ENCODE measurements at regions not wholly inside any gene's neighbourhood (a gene's known extent, or its start where the extent isn't known, plus 50 kb on each side); places are given as distances from the start of the nearest gene placed in this dataset.

GRCh38 chr15:47473106-47473725, 244.1 kb upstream of the SEMA6D start:
- no peak for DNase-seq (ENCODE audit: low spot score)

DNA sequence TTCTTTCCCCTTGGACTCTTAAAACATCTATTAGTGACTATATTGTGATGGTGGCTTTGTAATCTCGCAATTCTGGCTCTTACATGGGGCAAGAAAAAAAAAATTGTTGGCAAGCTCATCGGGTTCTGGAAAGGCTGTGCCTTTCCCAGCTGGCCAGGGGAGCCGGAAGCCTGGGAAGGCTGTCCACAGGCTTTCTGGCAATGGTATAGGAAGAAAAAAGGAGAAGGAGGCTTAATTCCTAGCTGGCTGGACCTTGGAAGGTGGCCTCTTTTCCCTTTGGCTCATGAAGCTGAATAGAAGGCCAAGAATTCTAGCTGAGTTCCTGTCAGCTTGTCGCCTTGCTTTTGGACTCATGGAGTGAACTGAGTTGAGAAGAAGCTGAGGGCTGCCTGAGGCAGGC, 243.5 kb upstream of the SEMA6D start:
- no peak for DNase-seq (ENCODE audit: low spot score)

GRCh38 chr15:47475336-47475735, 242.0 kb upstream of the SEMA6D start:
- no peak for DNase-seq (ENCODE audit: low spot score)

DNA sequence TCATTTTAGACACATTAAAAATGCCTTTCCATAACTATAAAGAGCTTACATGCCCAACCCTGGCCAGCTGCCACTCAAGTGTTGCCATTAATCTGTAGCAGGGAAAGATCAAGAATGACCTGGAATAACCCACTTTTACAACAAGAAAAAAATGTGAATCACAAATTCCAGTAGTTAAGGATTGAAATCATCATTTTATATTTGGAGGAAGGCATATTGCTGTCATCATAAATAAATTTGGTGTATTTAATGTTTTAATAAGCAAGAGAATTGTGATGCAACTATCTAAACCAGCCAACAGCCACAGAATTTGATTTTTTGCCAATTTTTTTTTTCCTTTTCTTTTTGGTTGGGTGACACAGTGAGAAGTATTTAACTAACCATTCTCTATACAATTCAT, 240.0 kb upstream of the SEMA6D start:
- no peak for DNase-seq (ENCODE audit: low spot score)

DNA sequence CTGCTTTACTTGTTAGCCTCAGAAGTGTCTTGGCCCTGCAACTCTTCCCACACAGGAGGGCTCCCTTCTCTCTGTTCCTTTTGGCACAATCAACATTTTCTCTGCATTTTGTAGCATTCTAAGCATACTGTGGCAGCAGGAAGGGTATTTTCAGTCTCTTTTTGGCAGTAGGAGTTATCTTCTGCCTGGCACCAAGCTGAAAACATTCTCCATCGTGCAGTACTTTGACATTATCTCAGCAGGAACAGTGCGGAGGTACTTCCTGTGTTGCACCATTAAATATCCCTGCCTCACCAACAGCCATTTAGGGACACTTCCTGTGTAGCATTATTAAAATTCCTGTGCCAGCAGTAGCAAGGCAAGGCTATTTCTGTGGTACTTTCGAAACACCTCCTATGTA, 233.2 kb upstream of the SEMA6D start:
- DNase-seq (ENCODE audit: low spot score) = no peak

DNA sequence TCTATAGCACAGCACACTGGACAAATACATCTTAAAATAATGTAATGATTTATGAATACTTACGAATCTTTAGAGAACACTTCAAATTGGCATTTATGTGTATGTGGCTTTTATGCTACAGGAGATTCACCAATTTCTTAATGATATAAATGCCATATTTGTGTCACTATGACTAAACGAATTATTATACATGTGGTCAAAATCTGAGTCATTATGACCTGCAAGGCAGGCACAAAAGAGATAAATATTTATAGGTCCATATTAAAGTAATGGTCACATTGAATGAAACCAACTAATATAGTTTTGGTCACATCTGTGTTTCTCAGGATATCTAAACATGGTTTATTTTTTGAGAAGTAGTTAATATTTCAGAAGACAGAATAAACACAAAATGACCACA, 232.3 kb upstream of the SEMA6D start:
- DNase-seq (ENCODE audit: low spot score) = no peak

DNA sequence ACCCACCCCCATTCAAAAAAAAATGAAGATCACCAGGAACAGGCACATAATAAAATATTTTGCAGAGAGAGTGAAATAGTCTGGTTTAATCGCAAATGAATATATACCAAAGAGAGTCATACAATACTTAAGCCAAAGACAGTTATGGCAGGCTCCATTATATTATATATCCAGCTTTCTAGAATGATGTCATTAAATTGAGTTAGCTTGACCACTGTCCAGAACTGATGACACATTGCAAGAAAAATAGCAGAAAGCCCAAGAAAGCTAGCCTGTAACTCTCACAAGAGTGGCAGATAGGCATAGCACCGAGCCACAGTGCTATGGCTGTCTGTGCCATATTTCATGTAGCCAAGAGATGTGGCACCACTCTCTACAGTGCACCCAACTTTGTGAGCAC, 231.9 kb upstream of the SEMA6D start:
- no peak for DNase-seq (ENCODE audit: low spot score)

DNA sequence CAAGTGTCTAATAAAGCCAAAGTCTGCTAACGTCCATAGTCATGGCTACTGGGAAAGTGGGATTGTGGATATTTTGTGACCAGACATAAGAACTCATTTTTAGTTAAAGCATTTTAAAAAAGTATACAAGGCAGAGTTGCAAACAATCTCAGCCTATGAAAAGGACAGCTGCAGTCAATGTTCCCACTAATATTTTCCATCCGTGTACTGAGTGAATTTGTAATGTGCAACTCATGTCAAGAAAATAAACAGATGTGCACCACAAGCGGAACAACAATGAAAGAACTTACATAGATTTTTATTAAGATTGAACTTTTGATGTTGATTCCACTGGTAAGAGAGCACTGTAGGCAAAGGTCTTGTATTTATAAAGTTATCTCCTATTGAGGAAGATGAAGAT, 231.3 kb upstream of the SEMA6D start:
- DNase-seq (ENCODE audit: low spot score) = no peak

DNA sequence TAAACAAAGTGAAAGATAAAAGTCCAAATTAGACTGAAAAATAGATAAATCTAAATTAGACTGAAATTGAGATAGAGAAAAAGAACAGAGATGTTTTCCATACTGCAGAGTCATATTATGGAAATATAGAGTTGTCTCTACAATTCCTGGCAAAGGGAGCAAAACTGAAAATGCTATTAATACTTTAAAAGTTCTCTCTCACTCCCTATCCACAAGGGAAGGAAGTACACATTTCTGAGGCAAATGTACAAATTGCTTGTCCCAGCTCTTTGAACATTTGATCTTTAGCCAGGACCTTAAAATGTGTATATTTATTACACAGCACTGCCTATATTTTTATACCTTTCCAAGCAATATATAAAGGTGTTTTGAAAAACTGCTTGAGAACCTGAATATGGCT, 225.1 kb upstream of the SEMA6D start:
- DNase-seq (ENCODE audit: low spot score) = no peak

DNA sequence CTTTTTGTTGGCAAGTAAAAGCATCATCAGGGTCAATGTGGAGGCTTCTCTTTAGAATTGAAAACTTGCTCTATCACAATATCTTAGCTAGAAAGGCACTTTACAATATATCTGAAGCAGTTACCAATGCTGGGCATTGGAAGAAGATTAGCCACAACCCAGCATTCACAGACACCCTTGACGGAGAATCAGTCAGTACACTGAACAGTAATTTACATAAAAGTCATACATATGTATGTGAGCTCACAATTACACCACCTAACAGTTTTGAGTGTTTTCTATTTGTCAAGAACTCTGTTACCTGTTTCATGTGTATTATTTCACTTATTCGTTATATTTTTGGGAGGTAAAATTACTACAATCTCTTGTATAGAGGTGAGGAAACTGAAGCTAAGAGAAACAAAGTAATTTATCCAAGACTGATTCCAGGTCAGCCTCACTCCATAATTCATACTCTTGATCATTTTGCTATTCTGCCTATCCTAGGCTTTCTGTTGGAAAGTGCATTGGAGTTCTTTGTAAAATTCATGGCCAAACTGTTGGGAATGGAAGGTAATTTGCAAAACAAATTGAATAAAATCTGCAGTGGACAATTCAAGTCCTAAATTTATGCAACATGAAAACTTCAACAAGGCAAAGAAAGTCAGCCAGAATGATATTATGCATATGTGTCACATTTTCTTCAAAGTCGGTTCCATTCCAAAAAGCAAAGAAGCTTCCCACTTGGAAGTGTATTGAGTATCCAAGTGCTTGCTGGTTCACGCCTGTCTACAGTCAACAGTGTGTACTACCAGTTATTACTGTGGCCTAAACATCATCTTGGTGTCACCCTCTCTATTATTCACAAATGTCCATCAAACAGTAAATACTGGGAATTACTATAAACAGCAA, 223.7 kb upstream of the SEMA6D start:
- DNase-seq (ENCODE audit: low spot score) = no peak

DNA sequence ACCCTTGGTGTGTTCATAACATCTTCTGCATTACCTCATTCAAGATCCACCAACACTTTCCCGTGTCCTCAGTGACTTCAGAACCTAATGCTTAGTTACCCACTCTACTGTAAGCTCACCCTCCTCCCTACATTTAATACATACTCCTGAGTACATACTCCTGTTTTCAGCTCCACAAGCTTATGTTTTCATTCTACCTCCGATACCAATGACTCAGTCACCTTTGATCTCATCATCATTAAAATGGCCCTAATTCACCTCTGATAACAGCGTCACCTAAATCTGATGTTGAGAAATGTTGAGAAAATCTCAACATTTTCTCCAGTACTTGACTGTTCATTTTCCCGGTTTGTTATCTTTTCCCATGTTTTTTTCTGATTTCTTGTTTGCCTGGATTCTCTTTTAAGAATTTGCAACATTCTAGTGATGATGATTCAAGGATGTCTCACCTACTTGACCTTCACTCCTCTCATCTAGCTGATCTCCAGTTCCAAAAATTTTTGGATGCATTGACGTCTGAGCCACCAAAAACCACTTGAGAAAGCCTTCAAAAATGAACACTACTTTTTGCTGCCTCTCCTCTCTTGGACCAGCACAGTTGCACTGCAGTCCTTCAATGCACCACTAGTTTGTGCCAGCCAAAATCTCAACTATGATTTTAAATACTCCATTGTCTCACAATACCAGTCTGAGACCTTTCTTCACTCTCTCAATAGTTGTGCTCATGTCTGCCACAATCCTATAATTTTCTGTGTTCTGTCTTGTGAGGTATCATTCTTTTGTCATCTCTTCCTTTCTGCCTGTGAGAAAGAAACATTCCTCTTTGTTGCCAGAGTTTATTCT, 220.7 kb upstream of the SEMA6D start:
- DNase-seq (ENCODE audit: low spot score) = no peak

DNA sequence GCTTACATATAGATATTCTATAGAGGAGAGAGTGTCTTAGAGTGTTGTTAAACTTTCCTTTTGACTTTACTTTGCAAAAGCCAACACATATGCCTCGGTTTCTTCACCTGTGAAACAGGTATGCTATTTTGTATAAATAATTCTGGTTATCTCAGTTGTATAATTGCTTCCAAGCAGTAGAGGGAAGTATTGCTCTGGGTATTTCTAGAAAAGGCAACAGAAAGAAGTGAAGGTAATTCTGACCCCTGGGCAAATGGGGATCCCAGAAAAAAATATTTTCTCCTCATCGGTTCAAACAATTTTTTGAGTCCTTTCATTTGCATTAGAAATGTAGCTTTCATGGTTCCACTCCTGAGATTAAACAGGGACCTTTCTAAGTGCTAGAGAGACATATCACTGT, 216.5 kb upstream of the SEMA6D start:
- no peak for DNase-seq (ENCODE audit: low spot score)

- no peak for DNase-seq (ENCODE audit: low spot score)
Observed at GRCh38 chr15:47502041-47502440, 215.3 kb upstream of the SEMA6D start.

DNA sequence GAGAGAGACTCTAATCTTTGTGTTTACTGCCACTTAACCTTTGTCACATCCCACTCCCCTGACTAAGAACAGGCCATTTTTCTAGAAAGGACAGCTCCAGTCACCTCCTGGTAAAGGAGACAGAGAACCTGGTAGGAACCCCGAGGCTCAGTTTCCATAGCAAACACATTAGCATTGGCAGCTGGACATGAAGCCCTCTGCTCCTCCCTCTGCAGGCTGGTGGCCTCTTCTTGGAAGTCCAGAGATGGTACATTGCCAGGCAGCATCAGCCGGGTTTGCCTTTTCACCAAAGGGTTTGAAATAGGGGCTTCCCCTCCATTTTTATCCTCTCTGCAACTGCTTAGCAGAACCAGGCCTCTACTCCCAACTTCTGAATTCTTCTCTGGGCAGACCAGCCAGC, 213.4 kb upstream of the SEMA6D start:
- no peak for DNase-seq (ENCODE audit: low spot score)

GRCh38 chr15:47504624-47505256, 212.6 kb upstream of the SEMA6D start:
- no peak for DNase-seq (ENCODE audit: low spot score)

DNA sequence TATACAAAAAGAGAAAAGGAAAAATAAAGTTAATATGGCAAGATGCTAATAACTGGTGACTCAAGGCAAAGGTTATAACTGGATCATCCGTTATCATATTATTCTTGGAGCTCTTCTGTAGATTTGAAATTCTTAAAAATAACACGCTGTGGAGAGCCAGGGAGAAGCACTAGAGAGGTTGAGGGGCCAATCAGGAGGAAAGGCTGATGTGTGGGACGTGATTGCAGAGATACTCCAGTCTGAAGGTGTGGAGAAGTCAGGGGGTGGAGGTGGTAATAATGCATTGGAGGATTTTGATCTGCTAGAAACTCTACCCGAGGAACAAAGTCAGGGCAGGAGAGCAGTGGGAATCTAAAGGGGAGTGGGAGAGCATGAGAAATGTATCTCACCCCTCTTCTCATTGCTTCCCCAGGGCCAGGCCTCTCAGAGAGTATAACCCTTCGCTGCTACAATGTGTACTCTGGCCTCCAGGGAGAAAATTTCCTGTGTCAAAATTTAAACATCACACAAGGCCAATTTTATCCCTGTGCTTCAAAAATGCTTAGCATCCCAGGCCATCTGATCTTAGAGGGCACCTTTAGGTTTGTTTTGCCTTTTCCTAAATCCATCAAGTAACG, 211.5 kb upstream of the SEMA6D start:
- no peak for DNase-seq (ENCODE audit: low spot score)

DNA sequence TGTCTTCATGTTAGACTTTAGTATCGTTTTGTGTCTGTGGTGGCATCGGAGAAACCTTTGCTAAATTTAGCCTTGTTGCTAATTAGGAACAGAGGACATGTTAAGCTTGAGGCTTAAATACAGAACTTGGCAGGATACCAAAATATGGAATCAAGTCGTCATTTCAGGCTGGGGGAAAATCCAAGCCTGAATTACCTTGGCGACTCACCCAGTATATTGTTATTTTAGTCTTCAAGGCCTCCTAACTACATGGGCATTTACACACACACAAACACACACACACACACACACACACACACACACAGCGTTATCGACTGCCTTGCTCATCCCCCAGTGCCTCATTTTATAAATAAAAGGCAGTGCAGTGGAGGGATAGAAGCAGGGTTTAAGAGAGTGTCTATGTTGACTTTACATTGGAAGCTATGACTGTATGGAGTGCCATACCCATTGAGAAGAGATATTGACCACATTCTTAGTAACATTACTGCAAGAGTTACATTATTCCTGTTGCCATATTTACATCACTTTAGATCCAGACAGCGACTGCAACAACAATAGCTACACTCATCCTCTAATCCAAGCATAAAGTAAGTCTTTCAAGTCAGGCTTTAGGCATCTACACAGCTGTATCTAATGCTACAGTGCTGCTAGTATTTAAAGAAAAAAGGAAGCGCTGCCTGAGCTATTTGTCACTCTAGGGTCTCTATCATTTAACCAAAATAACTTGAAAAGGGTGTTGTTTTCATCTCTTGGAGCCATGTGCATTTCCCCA, 210.8 kb upstream of the SEMA6D start:
- no peak for DNase-seq (ENCODE audit: low spot score)

DNA sequence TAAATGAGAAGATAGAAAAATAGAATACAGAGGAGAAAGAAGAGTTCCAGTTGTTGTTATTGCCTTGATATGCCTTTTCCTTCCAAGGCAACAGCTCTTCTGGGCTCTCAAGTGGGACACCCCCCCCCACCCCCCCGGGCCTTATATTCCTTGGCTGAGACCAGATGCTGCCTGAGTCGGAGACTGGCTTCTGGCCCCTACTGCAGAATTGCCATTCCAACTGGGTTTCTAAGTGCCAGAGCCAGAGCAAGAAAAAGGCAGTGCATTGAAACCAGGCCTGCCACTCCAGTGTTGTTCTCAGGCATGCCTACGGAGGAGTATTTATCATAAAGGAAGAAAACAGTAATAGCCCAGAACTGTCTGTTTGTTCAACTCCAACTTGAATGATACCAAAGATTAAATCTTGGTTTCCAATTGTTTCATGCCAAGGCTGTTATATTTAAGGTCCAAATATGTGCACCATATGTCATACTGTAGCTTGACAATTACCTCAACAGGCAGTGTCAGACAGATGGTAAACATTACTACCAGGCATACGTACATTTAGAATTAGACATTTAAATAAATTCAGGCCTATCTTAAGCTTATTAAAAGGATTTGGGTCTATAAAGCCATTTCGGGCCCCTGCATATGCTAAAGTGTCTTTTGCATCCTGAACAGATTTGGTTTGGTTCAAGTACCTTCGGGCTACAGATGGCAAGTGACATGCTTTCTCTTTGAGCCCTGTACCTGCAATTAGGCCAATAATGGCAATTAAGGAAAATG, 209.9 kb upstream of the SEMA6D start:
- DNase-seq (ENCODE audit: low spot score) = no peak

GRCh38 chr15:47511261-47511660, 206.0 kb upstream of the SEMA6D start:
- DNase-seq (ENCODE audit: low spot score) = no peak

- DNase-seq (ENCODE audit: low spot score) = no peak
Observed at GRCh38 chr15:47513471-47513870, 203.8 kb upstream of the SEMA6D start.
